ENCODE measurements at regions not wholly inside any gene's neighbourhood (a gene's known extent, or its start where the extent isn't known, plus 50 kb on each side); places are given as distances from the start of the nearest gene placed in this dataset.

DNA sequence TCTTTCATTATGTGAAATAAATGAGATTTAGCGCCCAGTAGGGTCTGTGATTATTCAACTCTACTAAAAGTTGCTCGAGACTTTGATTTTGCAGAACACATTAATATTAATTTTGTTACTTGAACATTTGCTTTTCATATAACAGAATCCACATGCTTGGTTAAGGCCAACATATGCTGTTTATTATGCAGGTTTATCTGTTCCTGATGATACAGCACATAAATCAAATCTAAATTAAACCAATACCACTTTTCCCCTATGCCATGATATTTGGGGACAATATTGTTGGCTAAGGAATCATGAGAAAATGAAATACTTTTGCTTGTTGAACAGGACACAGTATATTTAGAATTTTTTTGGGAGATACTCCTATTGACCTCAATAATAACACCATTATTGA lies 291.1 kb downstream of the USP25 start:
- no peak overlapping the region for H3K27ac Mint-ChIP-seq
- H3K27me3 Mint-ChIP-seq, result no peaks in the 10 kb centered on the region
- no peaks in the 10 kb centered on the region for H3K9me3 Mint-ChIP-seq (ENCODE audit: low read depth)
- CTCF ChIA-PET, result no interaction called here
- no peak overlapping the region for H3K4me3 Mint-ChIP-seq
- POLR2A ChIA-PET, result no interaction called here
- ATAC-seq (no peak), DNase-seq (no peak)
- no peaks in the 10 kb centered on the region for H3K4me1 Mint-ChIP-seq
- H3K36me3 Mint-ChIP-seq (ENCODE audit: low read depth), result no peaks in the 10 kb centered on the region
- intact Hi-C loops (cut with DNase I, micrococcal nuclease), result no loop called here

DNA sequence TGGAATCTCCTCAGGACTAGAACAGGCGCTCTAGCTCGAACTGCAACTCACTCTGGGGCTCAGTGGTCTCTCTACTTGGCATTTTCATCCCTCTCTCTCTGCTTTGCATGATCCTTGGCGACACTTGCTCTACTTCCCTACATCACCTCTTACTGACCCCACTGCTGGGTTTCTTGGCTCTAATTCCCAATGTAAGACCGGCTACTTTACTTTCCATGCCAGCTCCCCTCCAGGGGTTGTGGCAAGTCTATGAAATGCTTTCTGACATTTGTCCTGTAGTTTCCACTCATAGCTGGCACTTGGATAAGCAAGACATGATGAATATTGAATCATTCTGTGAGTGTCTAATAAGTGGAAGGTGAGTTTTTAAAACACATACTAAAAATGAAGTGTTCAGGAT lies 292.3 kb downstream of the USP25 start:
- H3K4me1 Mint-ChIP-seq, result no peaks in the 10 kb centered on the region
- intact Hi-C loops (cut with DNase I, micrococcal nuclease), result no loop called here
- CTCF ChIA-PET, result interaction anchor here (0.7 to 0.8 kb wide), 2 partner anchors 10 to 309 kb away, joined by 3 read pairs; no protein-coding TSS in a partner anchor
- no peak overlapping the region for H3K4me3 Mint-ChIP-seq
- DNase-seq (no peak), ATAC-seq (no peak)
- no peaks in the 10 kb centered on the region for H3K27me3 Mint-ChIP-seq
- POLR2A ChIA-PET, result no interaction called here
- no peaks in the 10 kb centered on the region for H3K9me3 Mint-ChIP-seq (ENCODE audit: low read depth)
- no peaks in the 10 kb centered on the region for H3K36me3 Mint-ChIP-seq (ENCODE audit: low read depth)
- H3K27ac Mint-ChIP-seq, result no peak overlapping the region

DNA sequence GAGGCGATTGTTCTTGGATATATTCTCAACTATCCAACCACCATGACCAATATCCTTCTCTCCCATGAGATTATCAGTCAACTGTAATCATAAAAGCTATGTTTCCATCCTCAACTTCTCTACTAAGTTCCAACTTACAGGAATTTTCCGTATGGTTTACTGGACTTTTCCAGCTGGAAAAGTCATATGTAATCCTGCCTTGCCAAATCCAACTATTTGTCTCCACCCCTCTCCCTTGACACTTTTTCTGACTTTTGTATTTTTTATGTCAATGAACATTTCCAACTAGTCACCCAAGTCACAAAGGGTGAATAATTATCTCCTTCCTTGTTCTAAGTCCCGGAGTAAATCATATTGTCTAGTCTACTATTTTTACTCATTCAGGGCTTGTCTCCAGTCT lies 293.1 kb downstream of the USP25 start:
- ATAC-seq (no peak), DNase-seq (no peak)
- Mint-ChIP-seq H3K4me3 (no peak overlapping the region), H3K27ac (no peak overlapping the region), H3K36me3 (ENCODE audit: low read depth) (no peaks in the 10 kb centered on the region), H3K27me3 (no peaks in the 10 kb centered on the region), H3K9me3 (ENCODE audit: low read depth) (no peaks in the 10 kb centered on the region), H3K4me1 (no peaks in the 10 kb centered on the region)
- intact Hi-C loops (cut with DNase I, micrococcal nuclease), result no loop called here
- POLR2A ChIA-PET, result no interaction called here
- CTCF ChIA-PET, result no interaction called here

DNA sequence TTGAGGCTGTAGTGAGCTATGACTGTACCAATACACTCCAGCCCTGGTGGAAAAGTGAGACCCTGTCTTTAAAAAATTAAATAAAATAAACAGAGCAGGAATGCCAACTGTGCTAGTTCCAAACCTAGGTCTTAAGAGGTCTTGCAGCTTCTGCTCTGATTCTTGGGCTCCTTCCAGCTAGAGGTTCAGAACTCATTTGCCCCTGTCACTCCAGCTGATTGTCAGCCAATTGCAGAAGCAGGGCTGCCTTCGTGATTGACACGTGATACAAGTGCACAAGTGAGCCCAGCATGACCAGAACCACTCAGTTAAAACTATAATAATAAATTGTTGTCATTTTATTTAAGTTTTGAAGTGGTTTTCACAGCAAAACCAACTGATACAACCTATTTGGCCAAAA lies 298.4 kb downstream of the USP25 start:
- Mint-ChIP-seq H3K27me3 (no peaks in the 10 kb centered on the region), H3K4me1 (no peaks in the 10 kb centered on the region), H3K27ac (no peak overlapping the region), H3K9me3 (ENCODE audit: low read depth) (no peaks in the 10 kb centered on the region), H3K36me3 (ENCODE audit: low read depth) (no peaks in the 10 kb centered on the region), H3K4me3 (no peak overlapping the region)
- intact Hi-C loops (cut with DNase I, micrococcal nuclease), result no loop called here
- DNase-seq (no peak), ATAC-seq (no peak)
- POLR2A ChIA-PET, result no interaction called here
- CTCF ChIA-PET, result no interaction called here

DNA sequence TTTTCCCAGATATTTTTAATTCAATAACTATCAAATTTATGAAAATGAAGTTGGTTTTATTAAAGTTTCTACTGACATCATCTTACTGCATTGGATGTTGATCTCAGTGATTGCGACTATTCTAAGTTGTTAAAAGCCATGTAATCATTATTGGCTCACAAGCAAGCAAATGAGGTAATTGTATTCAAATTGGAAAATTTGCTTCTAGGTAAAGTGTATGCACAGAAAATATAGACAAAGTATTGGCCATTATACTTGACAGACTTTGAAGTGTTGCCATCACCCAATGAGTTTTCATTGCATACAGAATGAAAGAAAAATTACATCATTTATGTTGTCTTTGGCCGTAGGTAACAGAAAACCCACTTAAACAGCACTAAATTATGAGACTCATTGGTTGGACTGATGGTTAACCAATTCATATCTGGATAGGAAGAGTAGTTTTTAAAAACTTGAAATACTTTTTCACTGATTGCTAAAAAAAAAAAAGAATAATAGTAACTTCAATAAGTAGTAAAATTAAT lies 299.2 kb downstream of the USP25 start:
- ChIA-PET POLR2A (no interaction called here), CTCF (no interaction called here)
- no peak for ATAC-seq

DNA sequence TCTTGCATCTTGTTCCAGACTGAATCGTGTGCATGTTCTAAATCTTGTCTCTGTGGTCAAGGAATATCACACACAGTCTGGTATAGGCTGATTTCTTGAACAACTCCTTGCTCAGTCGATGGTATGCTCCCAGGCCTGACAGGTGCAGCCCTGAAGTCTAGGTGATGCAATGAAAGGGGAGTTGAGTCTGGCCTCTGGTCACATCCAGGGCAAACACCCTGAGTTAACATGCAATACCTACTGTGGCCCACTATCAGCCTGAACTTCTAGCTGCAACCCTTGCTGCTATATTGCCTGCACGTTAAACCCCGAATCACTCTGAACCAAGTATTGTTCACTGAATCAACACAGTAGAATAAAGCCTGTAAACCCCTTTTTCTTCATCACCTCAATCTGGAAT lies 303.4 kb downstream of the USP25 start:
- ChIA-PET POLR2A (no interaction called here), CTCF (interaction anchor here (0.6 kb wide), 1 partner anchor 1617 kb away, joined by 3 read pairs; no protein-coding TSS in a partner anchor)
- Mint-ChIP-seq H3K4me1 (no peaks in the 10 kb centered on the region), H3K36me3 (ENCODE audit: low read depth) (no peaks in the 10 kb centered on the region), H3K4me3 (no peak overlapping the region), H3K27ac (no peak overlapping the region), H3K27me3 (no peaks in the 10 kb centered on the region), H3K9me3 (ENCODE audit: low read depth) (no peaks in the 10 kb centered on the region)
- no peak for ATAC-seq
- no peak for DNase-seq
- intact Hi-C loops (cut with DNase I, micrococcal nuclease), result no loop called here

More for the DNA sequence above, 299.2 kb downstream of the USP25 start:
- H3K9me3 Mint-ChIP-seq (ENCODE audit: low read depth), result no peaks in the 10 kb centered on the region
- H3K4me3 Mint-ChIP-seq, result no peak overlapping the region
- H3K27ac Mint-ChIP-seq, result no peak overlapping the region
- intact Hi-C loops (cut with DNase I, micrococcal nuclease), result no loop called here
- no peaks in the 10 kb centered on the region for H3K27me3 Mint-ChIP-seq
- H3K36me3 Mint-ChIP-seq (ENCODE audit: low read depth), result no peaks in the 10 kb centered on the region
- no peaks in the 10 kb centered on the region for H3K4me1 Mint-ChIP-seq
- no peak for DNase-seq

DNA sequence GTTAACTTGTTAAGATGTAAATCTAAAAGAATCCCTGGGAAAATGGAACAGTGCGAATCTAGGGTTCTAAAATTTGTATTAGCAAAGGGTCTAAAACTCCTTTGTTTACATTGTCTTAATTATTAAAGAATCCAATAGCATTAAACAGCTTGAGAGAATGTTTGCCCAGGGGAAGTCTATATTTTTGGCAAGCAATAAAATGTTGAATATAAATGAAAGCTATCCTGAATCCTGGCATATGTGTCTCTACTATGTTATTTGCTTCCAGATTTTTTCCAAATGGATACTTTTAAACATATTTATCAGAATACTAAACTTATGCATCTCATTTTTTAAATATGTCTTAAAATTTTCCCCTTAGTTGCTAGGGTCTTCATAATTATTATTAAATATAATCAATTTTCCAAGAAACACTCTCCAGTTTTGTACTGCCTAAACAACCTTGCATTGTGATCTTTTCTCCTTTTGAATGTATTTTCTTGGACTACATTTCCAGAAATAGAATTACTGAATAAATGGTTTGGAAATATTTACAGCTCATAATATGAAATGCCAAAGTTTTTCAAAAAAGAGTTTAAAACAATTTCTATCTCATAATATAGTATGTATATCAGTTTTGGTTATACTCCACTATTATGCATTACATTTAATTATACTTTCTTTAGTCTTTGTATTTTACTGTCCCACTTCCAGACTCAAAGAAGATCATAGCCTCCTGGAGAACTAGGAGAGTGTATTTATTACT lies 304.8 kb downstream of the USP25 start:
- ATAC-seq, result no peak
- Mint-ChIP-seq H3K36me3 (ENCODE audit: low read depth) (no peaks in the 10 kb centered on the region), H3K27ac (no peak overlapping the region), H3K4me1 (no peaks in the 10 kb centered on the region), H3K9me3 (ENCODE audit: low read depth) (no peaks in the 10 kb centered on the region), H3K4me3 (no peak overlapping the region), H3K27me3 (no peaks in the 10 kb centered on the region)
- intact Hi-C loops (cut with DNase I, micrococcal nuclease), result no loop called here
- ChIA-PET CTCF (no interaction called here), POLR2A (no interaction called here)
- no peak for DNase-seq

DNA sequence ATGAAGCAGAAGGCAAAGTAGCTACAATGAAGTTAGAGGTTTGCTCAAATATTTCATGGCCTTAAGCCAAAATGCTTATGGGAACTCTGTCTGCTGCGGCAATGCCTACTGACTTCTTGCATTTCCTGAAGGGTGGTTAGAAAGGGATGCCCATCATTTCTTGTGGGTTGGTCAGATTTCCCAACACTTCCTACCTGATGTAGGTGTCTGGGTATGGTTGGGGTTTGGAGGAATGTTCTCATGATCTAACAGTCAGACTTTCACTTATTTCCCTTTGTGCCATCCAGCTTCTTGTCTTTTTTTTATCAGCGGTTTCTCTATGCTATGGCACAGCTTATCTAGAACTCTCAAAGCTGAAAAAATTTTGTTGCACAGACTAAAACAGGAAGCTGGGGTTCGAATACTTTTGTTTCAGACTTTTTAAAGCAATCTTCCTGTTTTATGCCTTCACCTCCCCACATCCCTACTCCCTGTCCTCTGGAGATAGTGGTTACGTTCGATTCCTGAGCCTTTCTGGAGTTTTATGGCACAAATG lies 307.7 kb downstream of the USP25 start:
- Mint-ChIP-seq H3K36me3 (ENCODE audit: low read depth) (no peaks in the 10 kb centered on the region), H3K4me3 (no peak overlapping the region), H3K27me3 (no peaks in the 10 kb centered on the region), H3K9me3 (ENCODE audit: low read depth) (no peaks in the 10 kb centered on the region), H3K4me1 (no peaks in the 10 kb centered on the region), H3K27ac (no peak overlapping the region)
- no peak for ATAC-seq
- intact Hi-C loops (cut with DNase I, micrococcal nuclease), result no loop called here
- ChIA-PET CTCF (no interaction called here), POLR2A (no interaction called here)
- no peak for DNase-seq

DNA sequence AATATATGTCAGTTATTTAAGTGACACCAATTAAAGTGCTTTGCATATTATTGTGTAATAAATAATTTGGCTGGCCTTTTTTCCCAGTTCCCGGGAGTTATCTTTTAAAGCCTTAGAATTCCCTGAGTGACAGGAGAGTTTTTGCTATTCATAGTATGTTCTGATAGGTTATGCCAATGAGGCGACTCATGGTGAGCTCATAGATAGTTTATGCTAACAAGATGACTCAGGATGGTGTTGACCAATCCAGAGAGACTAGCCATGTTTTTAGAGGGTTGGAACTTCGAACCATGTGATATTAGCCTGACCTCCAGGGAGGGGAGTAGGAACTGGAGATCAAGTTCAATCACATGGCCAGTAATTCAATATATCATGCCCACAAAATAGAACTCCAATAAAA lies 310.8 kb downstream of the USP25 start:
- Mint-ChIP-seq H3K9me3 (ENCODE audit: low read depth) (no peaks in the 10 kb centered on the region), H3K4me3 (no peak overlapping the region)
- POLR2A ChIA-PET, result no interaction called here

DNA sequence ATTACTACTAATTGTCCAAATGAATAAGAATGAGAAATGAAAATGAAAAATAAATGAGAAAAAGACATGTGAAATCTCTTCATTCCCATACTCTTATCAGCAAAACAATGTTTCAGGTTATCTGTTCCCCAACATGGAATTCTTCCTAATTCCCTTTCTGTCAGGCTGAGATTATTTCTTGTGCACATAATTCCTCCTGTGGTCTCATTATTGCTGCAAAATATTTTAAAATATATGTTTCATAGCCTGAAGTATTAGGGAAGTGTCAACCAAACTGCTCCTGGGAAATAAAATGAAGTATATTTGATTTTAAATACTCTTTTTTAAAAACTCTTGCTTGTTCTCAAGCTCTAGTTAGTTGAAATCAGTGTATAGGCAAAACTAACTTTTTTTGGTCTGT lies 314.9 kb downstream of the USP25 start:
- POLR2A ChIA-PET, result no interaction called here
- Mint-ChIP-seq H3K4me3 (no peak overlapping the region), H3K27ac (no peak overlapping the region), H3K4me1 (no peaks in the 10 kb centered on the region), H3K9me3 (ENCODE audit: low read depth) (no peaks in the 10 kb centered on the region), H3K27me3 (no peaks in the 10 kb centered on the region), H3K36me3 (ENCODE audit: low read depth) (no peaks in the 10 kb centered on the region)
- CTCF ChIA-PET, result no interaction called here
- ATAC-seq (no peak), DNase-seq (no peak)
- intact Hi-C loops (cut with DNase I, micrococcal nuclease), result no loop called here

More for the DNA sequence above, 310.8 kb downstream of the USP25 start:
- Mint-ChIP-seq H3K27ac (no peak overlapping the region), H3K4me1 (no peaks in the 10 kb centered on the region), H3K27me3 (no peaks in the 10 kb centered on the region), H3K36me3 (ENCODE audit: low read depth) (no peaks in the 10 kb centered on the region)
- CTCF ChIA-PET, result no interaction called here
- ATAC-seq, result no peak
- no peak for DNase-seq
- intact Hi-C loops (cut with DNase I, micrococcal nuclease), result no loop called here

DNA sequence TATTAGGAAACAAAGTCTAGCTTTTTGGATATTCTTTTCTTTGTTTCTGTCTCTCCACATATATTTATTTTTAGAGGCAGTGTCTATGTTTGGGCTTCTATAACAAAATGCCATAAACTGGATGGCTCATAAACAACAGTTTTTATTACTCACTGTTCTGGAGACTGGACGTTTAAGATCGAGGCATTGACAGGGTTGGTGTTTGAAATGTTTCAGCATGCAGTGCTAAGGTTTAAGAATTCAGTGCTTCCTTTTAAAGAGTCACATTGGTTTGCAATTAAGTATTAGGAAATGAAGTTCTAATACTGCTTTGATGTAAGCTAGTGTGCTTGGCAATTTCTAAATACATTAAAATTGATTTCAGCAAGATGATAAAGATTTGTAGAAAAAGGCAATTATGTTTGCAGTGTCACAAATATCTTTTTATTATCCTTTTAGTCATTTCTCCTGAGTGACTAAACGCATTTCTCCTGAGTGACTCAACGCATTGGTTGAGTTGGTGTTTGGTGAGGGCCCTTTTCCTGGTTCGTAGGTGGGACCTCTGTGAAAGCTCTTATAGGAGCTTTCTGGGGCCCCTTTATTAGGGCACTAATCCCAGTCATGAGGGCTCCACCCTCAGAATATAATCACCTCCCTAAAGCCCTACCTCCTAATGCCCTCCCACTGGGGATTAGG lies 317.0 kb downstream of the USP25 start:
- no peaks in the 10 kb centered on the region for H3K9me3 Mint-ChIP-seq (ENCODE audit: low read depth)
- no peak overlapping the region for H3K4me3 Mint-ChIP-seq
- POLR2A ChIA-PET, result no interaction called here
- H3K4me1 Mint-ChIP-seq, result no peaks in the 10 kb centered on the region
- H3K27ac Mint-ChIP-seq, result no peak overlapping the region
- no peaks in the 10 kb centered on the region for H3K36me3 Mint-ChIP-seq (ENCODE audit: low read depth)
- ATAC-seq (no peak), DNase-seq (no peak)
- no peaks in the 10 kb centered on the region for H3K27me3 Mint-ChIP-seq
- CTCF ChIA-PET, result no interaction called here
- intact Hi-C loops (cut with DNase I, micrococcal nuclease), result no loop called here

DNA sequence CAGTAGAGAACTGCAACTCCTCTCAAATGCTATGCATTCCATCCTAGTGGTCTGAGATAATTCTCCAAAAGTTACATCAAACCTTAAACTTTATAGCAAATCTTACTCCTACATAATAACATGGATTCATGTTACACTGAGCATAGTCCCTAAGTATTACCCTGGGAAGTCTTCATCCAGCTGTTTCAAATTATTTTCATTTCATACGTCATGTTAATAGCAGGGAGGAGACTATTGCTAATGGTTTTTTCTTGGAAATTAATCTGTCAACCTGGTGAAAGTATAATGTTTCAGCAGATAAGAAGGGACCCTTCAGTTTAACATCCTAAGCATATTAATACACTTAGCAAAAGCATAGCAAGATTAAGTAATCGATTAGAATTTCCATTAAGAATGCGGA lies 318.1 kb downstream of the USP25 start:
- no peak for ATAC-seq
- Mint-ChIP-seq H3K27ac (no peak overlapping the region), H3K9me3 (ENCODE audit: low read depth) (no peaks in the 10 kb centered on the region), H3K36me3 (ENCODE audit: low read depth) (no peaks in the 10 kb centered on the region), H3K4me3 (no peak overlapping the region), H3K27me3 (no peaks in the 10 kb centered on the region), H3K4me1 (no peaks in the 10 kb centered on the region)
- CTCF ChIA-PET, result no interaction called here
- intact Hi-C loops (cut with DNase I, micrococcal nuclease), result no loop called here
- no peak for DNase-seq
- POLR2A ChIA-PET, result no interaction called here
